Activated T-cell treated with anti-CD3 and anti-CD28 coated beads, Interleukin-2, amount 50 U/mL, for 1 hour (primary cell): ENCODE measurements at regions not wholly inside any gene's neighbourhood (a gene's known extent, or its start where the extent isn't known, plus 50 kb on each side); places are given as distances from the start of the nearest gene placed in this dataset.

Experiments
- DNase-seq: peaks from one replicate; pipeline ENCODE4 v3.0.0-alpha.2; 2020

DNA sequence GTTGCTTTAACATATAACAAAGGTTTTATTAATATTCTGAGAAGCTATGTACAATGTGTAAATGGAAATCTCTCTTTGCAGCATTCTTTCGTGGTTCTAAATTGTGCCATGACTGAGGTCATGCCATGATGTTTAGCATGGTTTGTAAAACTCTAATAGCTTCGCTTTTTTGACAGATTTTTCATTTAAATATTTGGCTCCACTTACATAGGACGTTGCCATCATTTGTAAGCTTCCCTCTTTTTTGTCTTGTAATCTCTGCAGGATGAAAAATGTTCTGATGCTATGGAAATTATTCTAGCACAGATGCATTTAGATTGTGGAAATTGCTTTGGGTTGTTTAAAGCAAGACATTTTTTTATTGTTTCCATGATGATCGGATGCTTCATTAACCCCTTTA lies 1054.8 kb downstream of the MAT2B start:
- DNase-seq = no peak

DNA sequence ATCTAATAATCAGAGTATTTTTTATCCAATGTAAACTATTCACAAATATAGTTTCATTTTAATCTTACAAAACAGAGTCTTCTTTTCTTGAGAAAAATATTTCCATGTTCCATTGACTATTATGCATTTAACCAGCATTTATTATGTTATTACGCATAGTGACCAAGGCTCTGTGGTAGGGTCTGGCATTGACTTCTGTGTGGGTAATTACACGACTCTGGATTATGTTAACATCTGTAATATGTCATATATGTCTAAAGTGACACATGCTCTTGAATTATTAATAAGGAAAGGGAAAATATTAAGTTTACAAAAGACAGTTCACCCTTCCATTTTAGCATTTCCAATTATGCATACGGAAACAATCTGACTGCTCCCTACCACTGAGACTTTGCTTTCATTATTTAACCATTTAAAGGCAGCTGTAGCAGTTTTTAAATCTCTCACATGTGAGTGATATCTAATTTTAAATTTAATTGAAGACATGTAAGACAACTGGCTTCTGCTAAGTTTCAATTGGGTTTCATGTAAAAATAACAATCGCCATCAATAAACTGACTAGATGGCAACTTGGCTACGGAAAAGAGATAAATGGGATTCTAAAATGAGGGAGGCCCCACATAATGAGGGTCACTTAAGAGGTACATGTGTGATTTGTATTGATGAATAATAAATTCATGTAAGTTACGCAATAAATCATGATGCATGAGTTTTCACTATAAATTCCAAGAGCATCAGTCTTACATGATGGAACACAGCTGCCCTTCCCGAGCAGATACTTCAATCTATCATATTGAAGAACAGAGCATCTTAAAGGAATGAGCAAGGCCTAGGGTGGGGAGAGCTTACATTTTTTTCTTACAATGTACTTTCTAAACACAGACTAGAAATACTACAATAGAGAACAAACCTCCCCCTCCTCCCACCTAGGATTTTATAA lies 1056.8 kb downstream of the MAT2B start:
- DNase-seq = no peak

DNA sequence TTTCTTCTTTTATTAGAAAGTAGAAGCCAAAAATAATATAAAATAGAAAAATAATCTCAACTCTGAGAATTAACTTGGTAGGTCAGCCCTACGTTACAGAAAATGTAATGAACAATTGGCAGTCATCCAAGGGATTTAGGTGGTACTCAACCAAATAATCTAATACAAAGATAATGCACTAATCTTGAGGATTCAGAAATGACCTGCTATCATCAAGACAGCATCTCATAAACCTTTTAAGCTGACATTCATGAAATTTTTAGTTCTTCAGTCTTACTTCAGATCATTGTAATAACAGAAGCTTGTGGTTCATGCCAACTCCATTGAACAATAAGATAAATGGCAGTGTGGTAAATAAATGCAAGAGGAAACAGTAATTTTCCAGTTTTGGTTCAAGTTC lies 1058.0 kb downstream of the MAT2B start:
- no peak for DNase-seq

DNA sequence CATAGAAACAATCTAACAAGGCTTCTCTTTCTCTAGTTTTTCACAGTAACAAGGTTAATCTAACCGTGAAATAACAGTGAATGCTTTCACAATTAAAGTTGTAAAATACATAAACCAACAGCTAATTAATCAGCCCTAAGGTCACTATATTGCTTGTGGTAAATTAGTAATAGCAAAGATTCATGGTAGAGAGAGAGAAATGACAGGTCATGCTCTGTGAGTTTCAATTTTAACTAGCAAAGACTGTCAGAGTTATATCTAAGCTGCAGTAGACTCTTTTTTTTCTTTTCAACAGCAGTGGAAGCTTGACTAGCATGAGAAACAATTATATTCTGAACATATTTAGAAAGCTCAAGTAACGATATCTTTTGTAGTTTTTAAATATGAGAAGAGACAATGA lies 1068.0 kb downstream of the MAT2B start:
- DNase-seq = no peak

DNA sequence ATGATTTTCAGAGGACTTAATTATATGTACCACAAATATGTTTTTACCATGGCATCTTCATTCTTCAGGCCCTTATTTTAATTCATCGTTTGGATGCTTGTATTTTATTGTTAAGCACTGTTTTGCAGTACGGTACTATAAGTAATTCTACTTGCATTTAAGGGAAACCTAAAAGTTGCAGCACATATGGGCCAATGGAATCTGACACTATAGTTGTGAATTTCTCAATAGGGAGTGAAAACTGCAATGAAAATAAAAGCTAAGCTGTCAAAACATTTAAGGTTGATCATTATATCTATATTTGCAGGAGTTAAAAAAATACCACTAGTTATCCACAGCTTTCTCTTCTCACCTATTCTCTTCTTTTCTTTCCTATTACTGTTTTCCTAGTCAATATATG lies 1071.8 kb downstream of the MAT2B start:
- no peak for DNase-seq

DNA sequence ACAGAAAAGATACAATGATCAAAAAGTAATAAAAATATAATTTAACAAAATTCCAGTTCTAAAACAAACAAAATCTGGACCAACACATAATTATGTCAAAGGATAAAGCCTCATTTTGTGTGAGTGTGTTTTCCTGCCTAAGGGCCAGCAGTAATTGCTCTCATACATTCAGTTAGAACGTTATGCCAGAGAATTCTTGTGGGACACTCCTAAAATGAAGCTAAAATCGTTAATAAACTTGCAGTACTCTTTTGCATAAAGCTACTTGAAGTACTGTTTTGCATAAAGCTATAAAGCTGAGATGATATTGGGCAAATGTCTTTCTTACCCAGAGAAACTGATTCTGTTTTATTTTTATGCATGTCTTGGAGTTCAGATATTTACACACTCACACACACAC lies 1072.3 kb downstream of the MAT2B start:
- no peak for DNase-seq

DNA sequence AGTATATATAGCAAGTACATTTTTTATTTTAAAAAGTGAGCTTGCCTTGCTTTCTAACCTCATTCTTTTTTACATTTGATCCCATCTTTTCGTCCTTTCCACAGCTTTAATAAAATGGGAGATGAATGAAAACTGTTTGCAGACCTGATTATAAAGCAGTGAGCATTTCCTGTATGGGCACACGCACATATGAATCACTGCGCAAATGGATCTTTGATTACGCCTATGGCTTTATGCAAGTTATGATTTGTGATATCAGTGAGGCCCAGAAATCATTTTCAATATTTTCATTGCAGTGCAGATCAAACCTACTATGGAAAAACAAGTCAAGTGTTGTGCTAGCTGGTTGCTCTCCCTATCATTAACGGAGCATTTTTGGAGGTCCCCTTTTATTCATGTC lies 1073.0 kb downstream of the MAT2B start:
- no peak for DNase-seq

DNA sequence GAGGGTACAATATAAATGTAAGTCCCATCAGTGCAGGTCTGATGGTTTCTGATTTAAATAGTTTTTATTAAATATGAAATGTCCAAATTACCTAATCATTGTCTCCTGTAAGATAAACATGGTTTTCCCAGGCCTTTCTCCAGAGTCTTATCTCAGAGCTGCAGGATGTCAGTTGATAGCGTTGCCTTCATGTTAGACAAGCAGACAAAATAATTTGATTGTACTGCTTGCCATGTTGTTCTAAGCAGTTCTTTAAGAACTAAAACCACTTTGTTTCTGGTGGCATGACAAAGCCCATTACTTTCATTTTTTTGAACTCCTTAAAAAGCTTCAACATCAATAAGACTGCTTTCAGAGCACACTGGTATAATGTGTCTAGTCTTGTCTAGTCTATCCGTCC lies 1073.5 kb downstream of the MAT2B start:
- DNase-seq = no peak

DNA sequence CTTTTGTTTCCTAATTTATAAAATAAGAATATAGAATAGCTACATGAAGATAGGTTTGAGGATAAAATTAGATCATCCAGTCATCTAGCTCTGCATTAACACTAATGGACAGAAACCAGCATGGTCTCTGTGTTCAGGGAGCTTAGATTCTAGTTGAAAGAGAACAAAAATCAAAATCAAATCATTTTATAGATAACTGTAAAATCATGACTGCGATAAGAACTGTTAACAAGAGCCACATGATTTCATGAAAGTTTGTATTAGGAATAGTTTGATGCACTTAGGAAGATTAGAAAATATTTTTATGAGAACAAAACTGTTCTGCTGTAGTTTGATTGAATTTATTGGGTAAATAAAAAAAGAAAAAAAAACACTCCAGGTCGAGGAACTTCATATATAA lies 1074.7 kb downstream of the MAT2B start:
- no peak for DNase-seq

DNA sequence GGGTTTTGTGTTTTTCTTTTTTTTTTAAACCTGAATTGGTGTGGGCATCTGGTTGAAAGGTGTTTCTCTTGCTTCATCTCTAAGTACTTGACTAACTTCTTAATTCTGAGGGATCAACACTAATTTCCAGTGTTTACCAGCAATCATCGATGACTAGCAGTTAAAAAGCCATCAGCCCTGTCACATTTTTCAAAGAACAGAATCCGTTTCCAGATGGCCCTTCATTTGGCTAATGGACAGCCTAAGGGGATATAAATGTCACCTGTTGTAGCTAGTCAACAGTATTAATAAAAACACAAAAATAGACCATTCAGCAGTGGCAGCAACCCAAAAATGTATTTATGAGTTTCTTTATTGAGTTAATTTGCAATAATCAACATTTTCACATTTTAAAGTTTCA lies 1076.5 kb downstream of the MAT2B start:
- no peak for DNase-seq

DNA sequence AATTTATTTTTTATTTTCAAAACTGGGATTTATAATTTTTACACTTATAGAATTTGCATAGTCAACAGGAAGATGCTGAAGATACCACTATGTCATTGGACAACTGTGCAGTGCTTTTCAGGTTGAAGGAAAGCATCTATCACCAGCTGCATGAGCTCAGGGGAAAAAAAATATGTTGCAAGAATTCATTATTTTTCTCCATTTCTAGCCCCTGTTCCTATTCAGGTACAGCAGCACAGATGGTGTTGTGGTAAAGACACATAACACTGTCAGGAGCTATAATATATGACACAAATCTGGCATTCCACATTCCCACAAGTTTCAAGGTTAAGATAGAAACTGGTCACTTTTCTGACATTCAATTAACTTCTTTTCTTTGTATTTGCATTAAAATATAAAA lies 1088.6 kb downstream of the MAT2B start:
- no peak for DNase-seq

DNA sequence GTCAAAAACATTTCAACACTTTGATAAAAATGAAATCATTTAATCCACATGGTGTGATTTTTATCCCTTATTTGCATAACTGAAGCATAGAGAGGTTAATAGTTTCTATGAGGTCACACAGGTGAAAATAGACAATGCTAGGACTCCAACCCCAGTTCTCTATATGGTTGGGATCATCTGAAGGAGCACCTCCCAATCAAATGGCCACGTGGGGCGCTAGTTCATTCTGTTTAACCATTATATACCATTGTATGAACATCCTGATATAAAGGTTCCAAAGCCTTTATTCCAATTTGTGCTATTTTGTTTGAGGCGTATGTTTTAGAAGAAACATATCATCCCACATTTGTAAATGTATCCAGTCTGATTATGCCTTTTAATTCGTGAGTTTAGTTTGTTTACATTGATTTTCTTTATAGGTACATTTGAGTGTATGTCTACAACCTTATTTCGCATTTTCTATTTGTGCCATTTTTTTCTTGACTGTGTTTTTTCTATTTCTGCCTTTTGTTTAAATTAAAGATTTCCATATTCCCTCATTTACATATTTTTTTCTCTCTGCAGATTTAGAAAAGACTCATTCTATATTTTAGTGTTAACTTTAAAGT lies 1092.0 kb downstream of the MAT2B start:
- no peak for DNase-seq

DNA sequence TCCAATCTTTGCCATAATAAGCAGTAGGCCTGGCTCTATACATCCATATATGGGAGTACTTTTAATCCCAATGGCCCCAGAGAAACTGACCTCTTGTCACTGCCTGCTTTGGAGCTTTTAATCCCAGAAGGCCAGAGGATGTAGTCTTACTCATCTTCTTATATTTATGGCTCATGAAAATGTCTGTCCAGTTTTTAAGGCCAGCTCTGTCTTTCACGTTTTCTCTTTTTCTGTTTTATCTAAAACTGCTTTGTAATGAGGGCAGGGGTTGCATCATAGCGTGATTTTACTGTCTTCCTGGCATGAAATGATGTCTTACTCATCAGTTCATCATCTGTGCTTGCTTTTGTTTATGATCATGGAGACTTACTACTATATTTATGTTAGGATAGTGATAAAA lies 1094.9 kb downstream of the MAT2B start:
- no peak for DNase-seq

DNA sequence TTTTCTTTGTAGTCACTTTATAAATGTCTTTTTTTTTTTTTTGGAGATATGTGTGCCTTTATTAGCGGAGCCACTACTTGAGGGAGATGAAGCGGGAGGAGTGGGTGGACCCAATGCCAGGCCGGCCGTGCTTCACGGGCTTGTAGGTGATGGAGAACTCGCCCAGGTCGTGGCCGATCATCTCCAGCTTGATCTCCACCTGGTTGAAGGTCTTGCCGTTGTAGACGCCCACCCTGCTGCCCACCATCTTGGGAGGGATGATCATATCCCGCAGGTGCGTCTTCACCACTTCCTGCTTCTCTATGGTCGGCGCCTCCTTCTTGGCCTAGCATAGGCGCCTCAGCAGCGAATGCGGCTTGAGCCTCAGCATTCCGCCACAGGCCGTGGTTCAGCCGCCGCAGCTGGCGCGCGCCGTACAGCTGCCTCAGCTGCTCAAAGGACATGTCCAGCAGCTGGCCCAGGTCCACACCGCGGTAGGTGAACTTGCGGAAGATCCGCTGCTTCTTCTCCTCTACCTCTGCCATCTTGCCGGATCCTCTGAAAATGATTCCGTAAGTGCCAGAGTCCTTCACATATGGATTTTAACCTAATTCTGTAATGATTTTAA lies 1095.6 kb downstream of the MAT2B start:
- DNase-seq = no peak

DNA sequence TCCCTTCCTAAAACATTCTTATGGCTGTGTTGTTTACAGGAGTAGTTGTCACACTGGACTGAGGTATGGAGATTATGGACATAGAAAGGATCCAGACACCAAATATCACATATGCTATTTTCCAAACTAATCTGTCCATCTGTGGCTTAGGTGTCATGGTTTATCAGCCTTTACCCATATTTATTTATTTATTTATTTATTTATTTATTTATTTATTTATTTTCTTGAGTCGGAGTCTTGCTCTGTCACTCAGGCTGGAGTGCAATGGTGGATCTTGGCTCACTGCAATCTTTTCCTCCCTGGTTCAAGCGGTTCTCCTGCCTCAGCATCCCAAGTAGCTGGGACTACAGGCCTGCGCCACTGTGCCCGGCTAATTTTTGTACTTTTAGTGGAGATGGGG lies 1103.1 kb downstream of the MAT2B start:
- DNase-seq = no peak

DNA sequence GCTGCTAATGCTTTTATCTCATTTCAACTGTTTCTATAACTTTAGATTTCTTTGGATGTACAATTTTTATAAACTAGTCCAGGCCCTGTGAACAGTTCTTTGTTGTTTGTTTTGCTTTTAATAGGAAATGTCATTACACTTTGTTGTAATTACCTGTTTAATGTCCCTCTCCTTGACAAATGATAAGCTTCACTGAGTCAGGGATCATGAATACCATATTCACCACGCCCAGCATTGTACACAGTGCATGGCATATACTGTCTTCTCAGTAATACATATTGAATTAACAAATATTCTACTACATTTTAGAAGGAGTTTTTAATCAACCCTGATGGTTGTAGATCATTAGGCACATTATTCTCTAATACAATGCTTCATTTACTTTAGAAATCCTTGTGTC lies 1105.0 kb downstream of the MAT2B start:
- no peak for DNase-seq

DNA sequence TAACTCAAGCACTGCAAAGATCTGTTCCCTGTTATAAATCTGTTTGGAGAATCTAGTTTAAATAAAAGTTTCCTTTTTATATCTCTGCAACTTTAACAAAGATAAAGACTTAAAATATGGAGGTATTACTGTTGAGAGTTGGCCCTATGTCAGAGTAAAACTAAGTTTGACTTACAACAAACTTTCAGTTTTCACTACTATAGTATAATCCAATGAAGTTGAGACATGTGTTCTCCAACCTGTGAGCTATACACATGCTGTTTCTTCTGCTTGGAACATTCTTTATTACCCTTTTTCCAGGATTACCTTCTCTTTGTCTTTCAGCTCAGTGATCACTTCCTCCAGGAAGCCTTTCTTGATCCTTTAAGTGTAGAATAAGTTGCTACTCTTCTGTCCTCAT lies 1109.3 kb downstream of the MAT2B start:
- DNase-seq = no peak

DNA sequence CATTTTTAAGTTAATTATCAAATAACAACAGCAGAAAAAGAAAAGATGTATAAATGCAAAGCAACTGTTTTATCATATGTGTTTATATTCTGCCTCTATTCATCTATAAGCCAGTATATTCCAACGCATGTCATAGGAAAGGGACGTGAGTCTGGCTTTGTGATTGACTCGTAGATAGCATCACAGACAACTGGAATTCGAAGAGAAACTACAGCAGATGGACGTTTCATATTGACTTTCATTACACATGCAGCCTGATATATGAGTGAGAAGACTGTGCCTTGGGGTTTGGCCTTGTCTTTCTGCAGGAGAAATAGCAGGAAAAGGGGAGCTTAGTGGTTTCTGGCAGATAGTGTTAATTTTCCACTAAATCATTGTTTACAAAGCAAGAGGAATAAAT lies 1111.9 kb downstream of the MAT2B start:
- DNase-seq = no peak

DNA sequence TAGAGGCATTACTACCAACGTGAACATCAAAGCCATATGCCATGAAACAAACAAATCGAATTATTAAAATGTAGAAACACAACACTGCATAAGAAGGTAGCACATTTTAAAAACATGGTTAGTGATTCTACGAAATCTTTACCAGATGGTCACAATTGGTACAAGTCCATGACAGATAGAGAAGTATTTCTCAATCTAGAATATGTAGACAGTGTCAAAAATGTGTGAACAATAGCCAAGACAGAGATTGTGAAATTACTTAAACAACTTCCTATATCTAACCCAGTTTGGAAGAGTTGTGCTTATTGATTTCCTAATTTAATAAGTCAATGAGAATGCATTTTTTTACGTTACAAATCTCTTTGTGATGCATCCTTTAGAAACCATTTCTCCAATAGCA lies 1121.6 kb downstream of the MAT2B start:
- no peak for DNase-seq

DNA sequence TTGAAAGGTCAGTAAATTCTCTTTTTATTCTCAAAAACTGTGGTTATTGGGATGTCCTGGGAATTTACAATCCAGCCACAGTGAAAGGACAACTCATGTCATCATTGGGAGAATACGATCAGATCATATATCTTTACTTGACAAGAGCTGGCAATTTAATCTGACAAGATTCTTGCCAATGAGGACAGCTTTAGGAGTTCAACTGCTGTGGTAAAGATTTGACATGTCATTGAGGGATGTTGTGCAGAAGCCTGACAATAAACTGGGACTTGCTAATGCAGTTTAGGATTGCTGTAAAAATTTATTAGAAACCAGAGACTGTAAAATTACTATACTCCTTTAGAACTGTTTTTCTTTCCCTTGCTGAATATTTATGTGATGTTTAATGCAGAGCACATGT lies 1131.0 kb downstream of the MAT2B start:
- DNase-seq = no peak

DNA sequence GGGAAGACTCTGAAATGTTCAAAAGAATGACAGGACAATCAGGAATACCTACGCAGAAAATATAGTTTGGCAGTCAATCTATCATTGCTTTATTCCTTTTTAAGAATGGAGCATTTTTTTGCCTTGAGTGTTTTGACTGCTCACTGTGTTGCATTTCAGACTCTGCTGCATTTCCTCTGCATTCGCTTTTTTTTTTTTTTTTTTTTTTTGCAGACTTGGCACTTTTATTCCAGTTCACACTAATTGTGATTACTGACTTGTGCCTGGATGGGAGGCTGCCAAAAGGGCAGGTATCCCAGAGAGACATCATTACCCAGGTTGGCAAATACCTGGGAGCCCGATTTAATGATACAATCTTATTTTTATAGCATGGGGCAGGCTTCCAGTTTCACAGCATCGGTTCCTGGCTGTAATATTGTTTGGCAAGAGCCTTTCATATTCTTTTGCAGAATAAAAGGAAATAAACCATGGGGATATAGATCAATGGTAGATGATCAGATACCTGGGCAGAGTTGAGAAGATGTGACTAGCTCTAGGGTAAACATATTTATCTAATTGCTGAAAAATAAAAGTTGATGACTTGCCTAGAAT lies 1132.6 kb downstream of the MAT2B start:
- DNase-seq = no peak

DNA sequence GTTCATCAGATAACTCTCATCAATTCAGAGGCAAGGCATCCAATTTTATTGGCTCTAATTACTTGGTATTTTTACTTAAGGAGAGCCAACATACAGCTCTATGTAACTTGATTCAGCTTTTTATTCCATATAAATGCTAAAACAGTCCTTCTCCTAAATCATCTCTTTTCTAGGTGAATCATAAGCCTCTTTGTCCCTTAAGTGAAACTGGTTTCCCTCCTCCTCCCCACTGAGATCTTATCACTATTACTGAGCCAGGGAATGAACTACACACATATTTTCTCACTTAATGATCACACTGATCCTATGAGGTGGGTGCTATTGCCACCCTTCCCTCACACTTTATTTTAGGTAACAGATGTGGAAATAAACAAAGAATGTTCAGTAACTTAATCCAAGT lies 1143.8 kb downstream of the MAT2B start:
- no peak for DNase-seq

DNA sequence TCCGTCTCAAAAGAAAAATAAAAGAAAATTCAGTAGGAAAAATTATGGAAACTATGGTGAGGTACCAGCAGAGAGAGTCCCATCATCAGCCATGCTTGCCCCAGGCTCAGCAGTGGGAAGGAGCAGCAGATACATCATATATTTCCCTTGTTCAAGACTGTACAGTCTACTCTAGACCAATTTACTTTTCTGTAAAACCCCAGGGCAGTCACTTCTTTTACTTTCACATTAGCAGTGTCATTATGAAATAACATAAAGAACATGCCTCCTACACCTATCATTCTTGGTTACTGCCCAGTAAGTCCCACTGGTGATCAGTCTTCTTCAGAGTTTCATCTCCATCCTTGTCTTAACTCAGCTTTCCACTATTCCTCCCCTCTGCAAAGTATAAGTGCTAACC lies 1145.0 kb downstream of the MAT2B start:
- DNase-seq = no peak
